DLD1 (cell line): ENCODE measurements at regions not wholly inside any gene's neighbourhood (a gene's known extent, or its start where the extent isn't known, plus 50 kb on each side); places are given as distances from the start of the nearest gene placed in this dataset.
"Not testable (repeated sequence)": the region's sequence is repeated elsewhere in the genome, so short reads cannot be mapped to it uniquely, and the experiment has no call there.

ENCODE experiments used
- in situ Hi-C: cut with HindIII; loops from 2 replicates; pipeline ENCODE4 v1.10.0; 2017; ENCODE audit warnings: low sequenced_read_pairs

DNA sequence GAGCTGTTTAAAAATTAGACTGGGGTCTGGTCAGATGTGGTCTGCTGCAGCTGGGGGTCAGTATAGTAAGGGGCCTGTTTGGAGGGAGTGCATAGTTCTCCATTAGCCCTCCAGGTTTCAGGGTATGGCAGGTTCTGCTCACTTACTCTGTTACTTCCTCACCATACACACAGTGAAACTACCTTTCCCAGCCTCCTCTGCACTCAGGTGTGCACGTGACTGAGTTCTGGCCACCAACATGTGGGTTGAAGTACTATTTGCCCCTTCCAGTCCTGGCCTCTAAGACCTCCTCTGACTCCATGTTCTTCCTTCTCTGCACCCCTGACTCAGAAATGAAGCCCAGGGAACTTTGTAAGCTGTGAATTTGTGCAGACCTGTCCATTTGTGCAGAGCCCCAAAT is 190.5 kb upstream of the CLINT1 start:
- in situ Hi-C loops = no loop called here

GRCh38 chr5:158045696-158046095 is 186.8 kb upstream of the CLINT1 start:
- in situ Hi-C loops = no loop called here

- in situ Hi-C loops = no loop called here
These were observed 181.0 kb upstream of the CLINT1 start for GRCh38 chr5:158039911-158040347.

GRCh38 chr5:158039441-158039840 is 180.5 kb upstream of the CLINT1 start:
- in situ Hi-C loops = no loop called here

DNA sequence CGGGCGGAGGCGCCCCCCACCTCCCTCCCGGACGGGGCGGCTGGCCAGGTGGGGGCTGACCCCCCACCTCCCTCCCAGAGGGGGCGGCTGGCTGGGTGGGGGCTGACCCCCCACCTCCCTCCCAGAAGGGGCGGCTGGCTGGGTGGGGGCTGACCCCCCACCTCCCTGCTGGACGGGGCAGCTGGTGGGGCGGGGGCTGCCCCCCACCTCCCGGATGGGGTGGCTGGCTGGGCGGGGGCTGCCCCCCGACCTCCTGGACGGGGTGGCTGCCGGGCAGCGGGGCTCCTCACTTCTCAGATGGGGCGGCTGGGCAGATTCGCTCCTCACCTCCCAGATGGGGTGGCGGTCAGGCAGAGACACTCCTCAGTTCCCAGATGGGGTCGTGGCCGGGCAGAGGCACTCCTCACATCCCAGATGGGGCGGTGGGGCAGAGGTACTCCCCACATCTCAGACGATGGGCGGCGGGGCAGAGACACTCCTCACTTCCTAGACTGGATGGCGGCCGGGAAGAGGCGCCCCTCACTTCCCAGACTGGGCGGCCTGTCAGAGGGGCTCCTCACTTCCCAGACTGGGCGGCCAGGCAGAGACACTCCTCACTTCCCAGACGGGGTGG is 178.1 kb upstream of the CLINT1 start:
- in situ Hi-C loops = not testable (repeated sequence)

DNA sequence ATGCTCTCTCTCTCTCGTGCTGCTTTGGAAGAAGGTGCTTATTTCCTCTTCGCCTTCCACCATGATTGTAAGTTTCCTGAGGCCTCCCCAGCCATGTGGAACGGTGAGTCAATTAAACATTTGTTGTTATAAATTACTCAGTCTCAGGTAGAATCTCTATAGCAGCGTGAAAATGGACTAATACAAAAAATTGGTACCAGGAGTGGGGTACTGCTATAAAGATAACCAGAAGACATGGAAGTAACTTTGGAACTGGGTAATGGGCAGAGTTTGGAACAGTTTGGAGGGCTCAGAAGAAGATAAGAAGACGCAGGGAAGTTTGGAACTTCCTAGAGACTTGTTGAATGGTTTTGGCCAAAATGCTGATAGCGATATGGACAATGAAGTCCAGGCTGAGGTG is 175.6 kb upstream of the CLINT1 start:
- in situ Hi-C loops = not testable (repeated sequence)

DNA sequence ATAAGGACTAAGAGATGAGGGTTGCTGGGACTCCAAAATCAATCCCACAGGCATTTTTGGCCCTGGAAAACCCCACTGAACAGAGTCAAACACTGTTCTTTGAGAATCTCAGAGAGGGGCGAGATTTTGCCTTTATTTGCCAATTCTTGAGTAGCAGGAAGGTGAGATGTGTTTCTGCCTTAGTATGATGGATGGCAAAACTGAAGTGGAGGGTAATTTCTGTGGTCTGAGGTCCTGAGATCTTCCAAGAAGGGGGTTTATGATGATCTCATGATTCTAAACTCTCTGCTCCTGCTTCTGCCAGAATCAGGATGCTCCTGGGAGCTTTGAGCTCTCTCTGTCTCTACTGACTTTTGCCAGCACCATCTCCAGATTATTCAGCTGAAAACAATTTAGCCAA is 174.8 kb upstream of the CLINT1 start:
- in situ Hi-C loops = no loop called here

DNA sequence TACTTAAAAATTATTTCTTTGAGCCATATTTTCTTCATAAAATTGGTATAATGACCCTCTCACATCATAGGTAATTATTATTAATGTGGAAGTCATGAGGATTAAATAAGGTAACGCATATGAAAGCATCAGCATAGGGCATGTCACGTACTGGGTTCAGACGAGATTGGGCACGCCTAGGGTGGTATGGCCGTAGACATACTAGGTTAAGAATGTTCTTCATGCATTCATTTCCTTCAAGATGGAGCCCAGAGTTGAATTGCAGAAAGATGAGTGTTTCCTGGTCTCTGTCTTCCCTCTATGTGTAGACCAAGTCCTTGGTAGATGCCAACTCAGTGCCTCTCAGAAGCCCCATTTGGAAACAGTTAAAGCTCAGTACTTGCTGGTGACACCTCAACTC is 174.1 kb upstream of the CLINT1 start:
- in situ Hi-C loops = no loop called here

- in situ Hi-C loops = no loop called here
These were observed 173.3 kb upstream of the CLINT1 start for GRCh38 chr5:158032246-158032645.

- in situ Hi-C loops = no loop called here
These were observed 169.1 kb upstream of the CLINT1 start for GRCh38 chr5:158027806-158028775.

DNA sequence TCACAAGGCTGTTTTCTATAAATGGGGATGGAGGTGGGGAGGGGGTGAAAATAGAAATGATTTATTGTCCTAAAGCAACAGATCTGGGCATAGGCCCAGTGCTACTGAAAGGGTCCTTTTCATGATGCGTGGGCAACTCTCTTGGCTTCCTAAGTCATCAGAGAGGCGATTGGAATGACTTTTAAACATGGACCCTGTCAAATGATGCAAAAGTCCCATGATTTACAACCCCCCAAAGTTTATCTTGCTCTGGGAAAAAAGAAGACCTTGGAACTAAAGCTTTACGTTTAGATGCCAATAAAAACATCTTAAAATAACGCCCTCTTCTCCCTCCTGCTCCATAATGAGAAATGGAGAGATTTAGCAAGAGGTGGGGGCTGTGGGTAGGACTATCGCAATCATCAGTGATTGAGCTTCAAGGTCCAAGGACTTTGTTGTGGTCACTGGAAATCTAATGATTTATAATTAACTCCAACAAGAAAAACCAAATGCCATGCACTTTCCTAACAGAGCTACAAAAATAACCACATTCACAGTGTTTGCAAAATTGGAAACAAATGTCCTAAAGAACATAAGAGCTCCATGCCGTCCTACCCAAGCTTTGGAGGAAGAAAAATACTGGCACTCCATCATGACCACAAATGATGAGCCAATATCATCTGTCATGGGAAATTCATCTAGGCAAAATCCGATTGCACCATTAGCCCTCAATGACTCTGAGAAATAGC is 167.5 kb upstream of the CLINT1 start:
- in situ Hi-C loops = no loop called here

DNA sequence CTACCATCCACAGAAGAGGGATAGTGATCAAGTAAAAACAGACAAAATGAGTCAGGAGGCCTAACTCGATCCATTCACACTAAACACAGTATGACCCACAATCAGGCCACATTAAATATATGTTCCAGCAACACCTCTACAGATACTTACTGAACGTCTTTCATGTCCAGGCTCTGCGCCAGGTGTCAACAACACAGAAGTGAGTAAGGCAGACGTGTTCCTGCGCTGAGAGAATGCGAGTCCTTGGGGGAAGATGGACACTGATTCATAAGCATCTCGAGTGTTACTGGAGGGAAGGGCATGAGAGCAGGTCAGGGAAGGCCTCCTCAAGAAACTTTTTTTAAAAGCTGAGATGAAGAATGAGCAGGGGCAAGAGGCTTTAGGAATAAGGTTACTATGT is 164.3 kb upstream of the CLINT1 start:
- in situ Hi-C loops = no loop called here

DNA sequence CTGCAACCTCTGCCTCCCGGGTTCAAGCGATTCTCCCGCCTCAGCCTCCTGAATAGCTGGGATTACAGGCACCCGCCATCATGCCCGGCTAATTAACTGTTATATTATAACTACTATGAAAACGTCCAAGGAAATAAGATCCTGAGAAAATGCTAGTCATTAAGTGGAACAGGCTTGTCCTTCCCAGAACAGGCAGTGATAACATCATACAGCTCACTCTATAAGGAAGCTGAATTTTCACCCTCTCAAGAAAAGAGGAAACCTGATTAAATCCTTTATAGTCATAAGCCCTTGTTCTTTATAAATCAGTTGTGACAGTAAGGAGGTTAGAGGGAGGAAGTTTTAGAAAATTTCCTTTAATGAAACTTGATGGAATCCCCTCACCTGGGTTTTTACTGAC is 163.9 kb upstream of the CLINT1 start:
- in situ Hi-C loops = no loop called here

GRCh38 chr5:158022393-158022792 is 163.4 kb upstream of the CLINT1 start:
- in situ Hi-C loops = no loop called here

GRCh38 chr5:158020555-158021418 is 161.8 kb upstream of the CLINT1 start:
- in situ Hi-C loops = no loop called here

GRCh38 chr5:158017469-158017868 is 158.5 kb upstream of the CLINT1 start:
- in situ Hi-C loops = no loop called here

- in situ Hi-C loops = no loop called here
These were observed 155.4 kb upstream of the CLINT1 start for GRCh38 chr5:158014372-158014771.

GRCh38 chr5:158013939-158014338 is 155.0 kb upstream of the CLINT1 start:
- in situ Hi-C loops = no loop called here

GRCh38 chr5:158013303-158013702 is 154.4 kb upstream of the CLINT1 start:
- in situ Hi-C loops = no loop called here

DNA sequence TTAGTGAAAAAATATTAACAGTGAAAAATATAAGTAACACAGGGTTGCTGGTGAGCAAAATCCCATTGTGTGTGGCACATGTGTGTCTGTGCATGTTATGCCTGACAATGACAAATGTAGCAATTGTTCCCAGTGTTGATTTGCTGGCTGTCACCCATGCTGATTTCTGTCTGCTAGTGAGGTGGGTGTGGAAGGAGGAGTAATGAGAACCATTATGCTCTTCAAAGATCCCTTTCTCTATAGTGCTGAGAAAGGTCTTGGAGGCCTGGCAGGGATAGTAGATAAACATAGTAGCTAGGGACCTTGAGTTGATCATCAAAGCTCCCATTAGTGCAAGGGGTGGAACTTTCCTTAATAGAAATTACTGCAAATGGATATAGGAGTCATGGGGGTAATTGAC is 152.5 kb upstream of the CLINT1 start:
- in situ Hi-C loops = no loop called here

- in situ Hi-C loops = no loop called here
These were observed 151.9 kb upstream of the CLINT1 start for GRCh38 chr5:158010831-158011230.
